Breast epithelium (tissue), 4 donors: ENCODE measurements at regions not wholly inside any gene's neighbourhood (a gene's known extent, or its start where the extent isn't known, plus 50 kb on each side); places are given as distances from the start of the nearest gene placed in this dataset.
"Not testable (repeated sequence)": the region's sequence is repeated elsewhere in the genome, so short reads cannot be mapped to it uniquely, and the experiment has no call there.

Experiments
- DNase-seq, 2 donors: peaks; one replicate each; pipeline ENCODE4 v3.0.0-alpha.2; 2019; ENCODE audit warnings: low spot score in 2 of 2
- H3K27ac ChIP-seq, 2 donors: fragments of 200-600 bp; sonication (generic) in 1 of 2; one replicate each; pipeline ENCODE4 v1.5.1; 2016 to 2019; ENCODE audit warnings: mild to moderate bottlenecking in 1 of 2
- H3K27me3 ChIP-seq, 2 donors: fragments of 200-600 bp; sonication (generic) in 1 of 2; one replicate each; pipeline versions ENCODE4 v1.5.1 to v1.6.0; 2017 to 2019; ENCODE audit warnings: control low read depth in 1 of 2, mild to moderate bottlenecking in 1 of 2
- H3K36me3 ChIP-seq: fragments of 200-600 bp; one replicate; pipeline ENCODE4 v1.5.1; 2019
- H3K4me1 ChIP-seq, 2 donors: fragments of 200-600 bp; sonication (generic); one replicate each; pipeline ENCODE4 v1.5.1; 2016 to 2019; ENCODE audit warnings: control low read depth in 1 of 2
- H3K4me3 ChIP-seq, 3 donors: fragments of 200-600 bp; sonication (generic); 1 replicate in 2 of 3; 2 replicates in 1 of 3; pipeline ENCODE4 v1.5.1; 2016 to 2019; ENCODE audit warnings: mild to moderate bottlenecking in 3 of 3, moderate library complexity in 2 of 3
- H3K9me3 ChIP-seq, 2 donors: fragments of 200-600 bp; sonication (generic) in 1 of 2; one replicate each; pipeline ENCODE4 v1.5.1; 2016 to 2019; ENCODE audit warnings: control low read depth in 1 of 2
- CTCF ChIP-seq, 3 donors: fragments of 450-650 bp; IDR thresholded peaks; one replicate each; pipeline ENCODE4 v1.5.1; 2016 to 2017; ENCODE audit warnings: antibody characterized with exemption in 3 of 3, mild to moderate bottlenecking in 3 of 3, moderate library complexity in 3 of 3
- POLR2A ChIP-seq: fragments of 450-650 bp; IDR thresholded peaks from one replicate; pipeline ENCODE4 v1.6.1; 2016; ENCODE audit warnings: antibody characterized with exemption, mild to moderate bottlenecking, moderate library complexity
- POLR2AphosphoS5 ChIP-seq, 3 donors: sonication (generic); formaldehyde crosslinking; IDR thresholded peaks; one replicate each; pipeline ENCODE4 v1.6.1; 2017; ENCODE audit warnings: antibody characterized with exemption in 3 of 3
- intact Hi-C: fragments of 100-400 bp; cut with DNase I; formaldehyde crosslinking; loops from one replicate; pipeline ENCODE4 v1.15.1; 2023; ENCODE audit warnings: low total_unique reads

GRCh38 chr17:13154930-13155329, 137.1 kb upstream of the ELAC2 start:
- Histone ChIP-seq H3K27me3 (no peaks in the 10 kb centered on the region), H3K27ac (no peak overlapping the region), H3K4me1 (no peaks in the 10 kb centered on the region), H3K36me3 (no peaks in the 10 kb centered on the region), H3K9me3 (no peaks in the 10 kb centered on the region), H3K4me3 (no peak overlapping the region)
- no peak for TF ChIP-seq POLR2A
- no peak for TF ChIP-seq CTCF (IDR thresholded peaks at IDR 0.05)
- no peak for TF ChIP-seq POLR2AphosphoS5 (IDR thresholded peaks at IDR 0.05)
- intact Hi-C loops = no loop called here
- DNase-seq = no peak

GRCh38 chr17:13154398-13154797, 136.6 kb upstream of the ELAC2 start:
- TF ChIP-seq POLR2AphosphoS5 (IDR thresholded peaks at IDR 0.05) (no peak), POLR2A (no peak), CTCF (IDR thresholded peaks at IDR 0.05) (no peak)
- H3K9me3 ChIP-seq = no peaks in the 10 kb centered on the region
- H3K36me3 ChIP-seq = no peaks in the 10 kb centered on the region
- no peak overlapping the region for H3K27ac ChIP-seq
- no peak overlapping the region for H3K4me3 ChIP-seq
- no peaks in the 10 kb centered on the region for H3K27me3 ChIP-seq
- no peak for DNase-seq
- H3K4me1 ChIP-seq = no peaks in the 10 kb centered on the region
- intact Hi-C loops = no loop called here

GRCh38 chr17:13153036-13153435, 135.2 kb upstream of the ELAC2 start:
- intact Hi-C loops = no loop called here
- H3K27ac ChIP-seq = no peak overlapping the region

GRCh38 chr17:13152501-13152900, 134.7 kb upstream of the ELAC2 start:
- no peak for TF ChIP-seq CTCF (IDR thresholded peaks at IDR 0.05)
- TF ChIP-seq POLR2AphosphoS5 (IDR thresholded peaks at IDR 0.05) = no peak
- no peak for TF ChIP-seq POLR2A
- H3K9me3 ChIP-seq = no peaks in the 10 kb centered on the region
- no peaks in the 10 kb centered on the region for H3K36me3 ChIP-seq
- intact Hi-C loops = no loop called here
- no peaks in the 10 kb centered on the region for H3K27me3 ChIP-seq
- H3K4me1 ChIP-seq = no peaks in the 10 kb centered on the region
- no peak overlapping the region for H3K27ac ChIP-seq
- no peak overlapping the region for H3K4me3 ChIP-seq
- DNase-seq = no peak

More at GRCh38 chr17:13153036-13153435, 135.2 kb upstream of the ELAC2 start:
- no peaks in the 10 kb centered on the region for H3K36me3 ChIP-seq
- TF ChIP-seq CTCF (IDR thresholded peaks at IDR 0.05) (no peak), POLR2A (no peak), POLR2AphosphoS5 (IDR thresholded peaks at IDR 0.05) (no peak)
- H3K9me3 ChIP-seq = no peaks in the 10 kb centered on the region
- no peak overlapping the region for H3K4me3 ChIP-seq
- no peak for DNase-seq
- H3K27me3 ChIP-seq = no peaks in the 10 kb centered on the region
- H3K4me1 ChIP-seq = no peaks in the 10 kb centered on the region

- H3K4me3 ChIP-seq, DNase-seq, H3K27ac ChIP-seq, intact Hi-C loops, H3K9me3 ChIP-seq, H3K36me3 ChIP-seq, H3K4me1 ChIP-seq, H3K27me3 ChIP-seq: not testable (repeated sequence)
Observed at GRCh38 chr17:13150738-13151137, 132.9 kb upstream of the ELAC2 start.

- Histone ChIP-seq H3K4me1 (no peaks in the 10 kb centered on the region), H3K27ac (no peak overlapping the region), H3K9me3 (peaks cover 0 to 10% of the 10 kb centered on the region in 2 donors), H3K27me3 (no peaks in the 10 kb centered on the region), H3K4me3 (no peak overlapping the region), H3K36me3 (no peaks in the 10 kb centered on the region)
- DNase-seq = no peak
- intact Hi-C loops = no loop called here
- TF ChIP-seq POLR2A (no peak), POLR2AphosphoS5 (IDR thresholded peaks at IDR 0.05) (no peak), CTCF (IDR thresholded peaks at IDR 0.05) (no peak)
Observed at GRCh38 chr17:13143001-13143400, 125.2 kb upstream of the ELAC2 start.
